Anterior cingulate cortex (tissue), 58 donors: ENCODE measurements at regions not wholly inside any gene's neighbourhood (a gene's known extent, or its start where the extent isn't known, plus 50 kb on each side); places are given as distances from the start of the nearest gene placed in this dataset.

Experiments
- DNase-seq, 58 donors: peaks; one replicate each; lab custom pipeline; 2025; lab: John Stamatoyannopoulos, UW

DNA sequence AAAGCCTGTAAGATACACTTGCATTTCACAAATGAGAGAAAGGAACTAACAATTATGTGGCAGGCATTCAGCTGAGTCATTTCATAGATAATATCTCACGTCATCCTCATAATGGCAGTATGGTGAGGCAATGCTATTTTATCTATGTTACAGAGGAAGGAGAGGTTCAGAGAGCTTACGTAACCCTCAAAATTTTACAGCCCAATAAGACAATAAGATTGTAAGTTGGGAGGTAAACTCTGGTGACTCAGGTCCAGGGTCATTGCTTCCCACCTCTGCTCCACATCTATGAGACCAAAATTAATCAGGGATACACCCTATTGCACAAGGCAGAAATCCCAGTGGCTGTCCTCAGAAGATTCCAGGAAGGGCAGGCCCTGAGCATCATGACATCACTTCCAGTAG lies 309.7 kb downstream of the NSG2 start:
- DNase-seq = no peak

DNA sequence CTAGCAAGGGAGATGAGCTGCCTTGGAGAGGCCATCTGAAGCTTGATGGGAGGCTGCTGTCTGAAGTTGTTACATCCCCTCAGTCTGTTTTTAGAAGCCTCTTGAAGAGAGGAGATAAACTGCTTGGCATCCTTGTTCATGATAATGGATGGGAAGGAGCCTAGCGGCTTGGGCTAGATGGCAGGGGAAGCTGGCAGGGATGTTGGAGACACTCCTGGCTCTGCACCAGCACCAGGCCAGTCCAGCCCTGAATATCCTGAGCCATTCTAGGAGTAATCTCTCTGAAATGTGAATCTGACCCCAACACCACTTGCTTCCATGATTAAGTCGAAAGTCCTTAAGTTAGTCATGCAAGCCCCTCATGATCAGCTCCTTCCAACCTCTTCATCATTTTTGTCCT lies 310.5 kb downstream of the NSG2 start:
- DNase-seq = no peak

DNA sequence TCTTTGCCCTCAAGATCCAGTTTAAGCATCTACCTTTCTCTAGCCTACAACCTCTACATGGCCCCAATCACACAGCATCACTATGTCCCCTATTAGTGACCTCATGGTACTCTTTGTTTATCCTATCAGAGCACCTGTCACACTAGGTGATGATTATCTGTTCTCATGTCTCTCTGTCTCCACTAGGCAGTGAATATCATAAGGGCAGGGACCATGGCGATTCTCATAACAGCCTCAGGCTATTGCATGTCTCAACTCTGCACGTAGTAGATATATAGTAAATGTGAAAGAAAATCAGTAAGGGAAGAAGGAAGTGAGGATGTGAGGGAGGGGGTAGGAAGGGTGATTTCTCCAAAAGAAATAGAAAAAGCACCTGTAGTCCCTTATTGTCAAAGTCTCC lies 311.0 kb downstream of the NSG2 start:
- DNase-seq = no peak

DNA sequence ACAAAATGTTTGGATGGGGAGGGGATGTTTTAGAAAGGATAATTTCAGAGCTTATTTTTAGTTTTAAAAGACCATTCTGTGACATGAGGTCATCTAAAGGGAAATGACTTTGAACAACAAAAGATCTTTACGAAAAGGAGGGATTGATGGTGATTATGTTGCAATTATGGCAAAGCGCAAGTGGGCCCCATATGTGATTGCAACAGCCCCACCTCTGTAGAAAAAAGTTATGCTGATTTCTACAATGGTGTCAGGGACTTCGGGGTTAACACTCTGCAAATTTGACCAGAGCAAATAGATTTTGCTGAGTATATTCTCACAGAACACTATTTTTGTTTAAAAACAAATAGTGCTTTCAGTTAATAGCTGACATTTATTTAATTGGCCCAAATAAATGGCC lies 312.8 kb downstream of the NSG2 start:
- no peak for DNase-seq

DNA sequence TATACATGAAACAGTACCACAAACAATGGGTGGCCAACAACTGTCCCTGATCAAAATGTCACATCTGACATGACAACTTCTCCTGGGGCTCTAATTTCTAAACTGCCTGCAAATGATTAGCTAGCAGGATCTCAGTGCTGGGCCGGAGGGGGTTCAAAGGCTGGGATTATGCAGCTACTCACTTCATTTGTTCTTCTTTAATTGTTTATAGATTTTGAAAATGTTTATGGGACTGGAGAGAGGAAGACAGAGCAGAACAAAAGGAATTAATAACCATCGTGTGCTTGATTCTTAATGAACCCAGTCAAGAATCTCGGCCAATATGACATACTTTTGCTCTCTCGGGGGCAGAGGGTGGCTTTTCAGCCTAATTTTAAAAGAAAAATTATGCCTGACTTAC lies 313.6 kb downstream of the NSG2 start:
- DNase-seq = no peak

DNA sequence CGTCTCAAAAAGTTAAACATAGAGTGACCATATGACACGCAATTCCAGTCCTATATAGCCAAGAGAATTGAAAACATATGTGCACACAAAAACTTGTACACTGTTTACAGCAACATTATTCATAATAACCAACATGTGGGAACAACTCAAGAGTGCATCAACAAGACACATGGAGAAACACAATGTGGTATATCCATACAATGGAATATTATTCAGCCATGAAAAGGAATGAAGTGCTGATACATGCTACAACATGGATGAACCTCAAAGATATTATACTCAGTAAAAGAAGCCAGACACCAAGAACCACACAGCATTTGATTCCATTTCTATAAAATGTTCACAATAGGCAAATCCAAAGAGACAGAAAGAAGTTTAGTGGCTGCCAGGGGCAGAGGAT lies 317.0 kb downstream of the NSG2 start:
- DNase-seq = no peak

DNA sequence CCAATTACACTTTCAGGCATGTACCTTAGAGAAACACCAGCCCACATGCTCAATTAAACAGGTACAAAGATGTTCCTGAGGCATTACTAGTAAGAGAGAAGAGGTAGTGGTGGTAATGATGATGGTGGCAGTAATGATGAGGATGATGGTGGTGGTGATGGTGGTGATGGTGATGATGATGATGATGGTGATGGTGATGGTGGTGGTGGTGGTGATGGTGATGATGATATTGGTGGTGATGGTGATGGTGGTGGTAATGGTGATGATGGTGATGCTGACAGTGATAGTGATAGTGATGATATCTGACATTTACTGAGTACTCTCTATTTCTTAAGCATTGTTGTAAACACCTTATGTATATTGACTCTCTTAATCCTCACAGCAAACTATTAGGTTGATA lies 318.4 kb downstream of the NSG2 start:
- DNase-seq = no peak

DNA sequence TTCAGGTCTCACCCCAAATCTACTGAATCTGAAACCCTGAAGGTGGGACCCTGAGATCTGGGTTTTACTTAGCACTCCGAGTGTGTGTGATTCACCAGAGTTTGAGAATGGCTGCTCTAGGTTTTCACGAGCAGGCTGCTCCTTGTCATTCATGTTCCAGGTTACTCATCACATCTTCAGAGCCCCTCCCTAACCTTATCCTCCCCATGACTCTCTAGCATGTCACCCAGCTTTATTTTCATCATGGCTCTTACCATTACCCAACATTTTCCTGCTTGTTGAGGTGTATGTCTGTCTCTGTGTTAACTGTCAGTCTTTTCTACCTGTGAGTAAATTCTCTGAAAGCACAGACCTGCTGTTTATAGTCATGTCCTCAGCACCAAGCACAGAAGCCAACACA lies 319.2 kb downstream of the NSG2 start:
- DNase-seq = no peak

DNA sequence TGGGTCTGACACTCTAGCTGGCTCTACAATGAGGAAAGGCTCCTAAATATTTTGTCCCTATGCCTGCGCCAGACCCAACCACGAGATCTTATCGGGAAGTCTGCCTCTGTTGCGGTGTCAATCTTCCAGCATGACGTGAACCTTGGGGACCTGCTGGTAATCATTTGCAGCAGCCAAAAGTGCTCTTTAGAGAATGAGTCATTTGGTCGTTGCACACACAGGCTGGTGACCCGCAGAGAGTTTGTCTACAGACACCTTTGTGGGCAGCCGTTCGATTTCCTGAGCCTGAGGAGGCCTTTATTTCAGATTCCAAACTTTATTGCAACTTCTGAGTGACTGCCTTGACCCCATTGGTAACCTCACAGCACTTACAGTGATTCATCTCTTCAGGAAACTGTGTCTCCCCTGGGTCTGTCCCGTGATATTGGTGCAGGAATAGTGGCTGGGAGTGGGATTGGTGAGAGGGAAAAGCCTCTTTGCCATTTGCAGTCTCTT lies 326.1 kb downstream of the NSG2 start:
- no peak for DNase-seq

DNA sequence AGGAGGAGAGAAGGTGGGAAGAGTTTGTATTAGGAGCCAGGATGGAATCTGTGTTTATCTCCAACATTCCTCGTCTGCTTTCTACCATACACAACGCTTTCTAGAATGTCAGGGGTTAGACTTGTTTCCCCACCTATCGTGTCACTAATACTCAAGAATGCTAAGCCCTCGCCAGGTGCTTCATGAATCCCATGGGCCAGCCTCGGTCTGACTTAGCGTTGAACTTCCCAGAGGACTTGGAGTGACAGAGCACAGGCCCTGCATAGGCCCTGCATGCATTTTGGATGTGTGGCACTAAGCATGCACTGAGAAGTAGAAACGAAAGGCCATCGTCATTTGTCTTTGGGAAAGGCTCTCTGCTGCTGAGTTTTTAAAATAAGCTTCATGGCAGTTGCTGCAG lies 328.7 kb downstream of the NSG2 start:
- no peak for DNase-seq

DNA sequence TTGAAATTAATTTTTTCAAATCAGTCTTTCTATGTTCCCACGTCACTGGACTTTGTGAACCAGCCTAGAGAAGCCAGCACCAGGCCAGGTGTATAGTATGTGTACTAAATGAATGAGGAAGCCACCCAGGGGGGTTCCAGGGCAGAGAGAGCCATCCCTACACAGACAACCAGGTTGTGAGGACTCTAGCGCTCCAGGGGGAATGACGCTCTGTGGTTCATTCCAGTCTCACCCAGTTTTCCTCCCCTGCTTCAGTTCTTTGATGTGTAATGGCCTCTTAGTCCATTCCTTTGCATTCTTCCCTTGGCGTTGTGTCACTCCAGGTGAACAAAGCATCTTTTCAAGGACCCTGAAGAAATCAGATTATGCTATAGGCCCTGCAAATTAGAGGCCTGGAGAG lies 330.6 kb downstream of the NSG2 start:
- DNase-seq = no peak

DNA sequence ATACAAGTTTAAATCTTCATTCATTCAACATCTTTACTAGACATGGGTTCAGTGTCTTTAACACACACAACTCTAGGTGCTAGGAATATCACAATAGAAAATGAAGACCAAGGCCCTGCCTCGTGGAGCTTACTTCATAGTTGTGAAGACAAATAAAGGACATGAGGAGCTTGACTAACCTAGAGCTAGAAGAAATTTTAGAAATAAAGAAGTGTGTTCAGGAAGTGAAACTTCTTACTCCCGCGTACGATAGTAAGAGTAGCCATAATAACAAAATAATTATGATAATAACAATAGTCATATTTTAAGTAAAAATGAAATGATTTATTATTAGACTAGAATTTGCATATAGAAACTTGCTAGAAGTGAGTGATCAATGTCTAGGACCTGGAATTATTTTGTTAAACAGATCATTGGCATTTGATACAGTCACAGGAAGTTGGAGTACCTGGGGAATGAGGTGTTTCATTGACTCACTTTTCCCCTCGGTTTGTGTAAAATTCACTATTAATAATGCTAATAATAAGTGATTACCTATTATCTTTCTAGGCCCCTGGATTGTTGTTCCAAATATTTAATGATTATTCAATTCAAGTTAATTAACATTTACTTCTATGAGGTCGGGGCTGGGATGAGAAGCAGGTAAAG lies 331.3 kb downstream of the NSG2 start:
- no peak for DNase-seq

DNA sequence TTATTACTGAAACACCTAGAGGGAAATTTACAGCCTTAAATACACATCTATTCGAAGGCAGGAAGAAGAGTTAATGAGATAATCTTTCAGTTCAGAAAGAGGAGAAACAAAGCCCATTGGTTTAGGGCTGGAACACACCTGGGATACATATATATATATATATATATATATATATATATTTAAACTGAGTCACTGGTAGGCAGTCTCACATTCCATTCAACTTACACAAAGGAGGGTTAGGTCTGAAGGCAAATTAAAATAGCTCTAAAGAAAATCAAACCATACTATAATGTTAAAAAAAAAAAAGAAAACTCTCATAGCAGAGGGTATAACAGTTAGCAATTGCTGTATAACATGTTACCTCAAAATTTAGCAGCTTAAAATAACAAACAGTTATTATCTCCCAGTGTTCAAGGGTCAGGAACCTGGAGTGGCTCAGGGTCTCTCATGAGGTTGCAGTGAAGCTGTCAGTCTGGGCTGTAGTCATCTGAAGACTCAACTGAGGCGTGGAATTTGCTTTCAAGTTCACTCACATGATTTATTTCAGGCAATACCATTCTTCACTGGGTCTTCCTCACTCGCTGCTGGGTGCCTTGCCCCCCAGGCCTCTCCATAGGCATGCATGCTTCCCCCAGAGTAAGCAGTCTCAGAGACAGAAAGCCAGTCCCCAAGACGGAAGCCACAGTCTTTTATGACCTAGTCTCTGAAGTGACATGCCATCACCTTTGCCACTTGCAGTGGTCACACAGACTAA lies 332.8 kb downstream of the NSG2 start:
- DNase-seq = no peak

DNA sequence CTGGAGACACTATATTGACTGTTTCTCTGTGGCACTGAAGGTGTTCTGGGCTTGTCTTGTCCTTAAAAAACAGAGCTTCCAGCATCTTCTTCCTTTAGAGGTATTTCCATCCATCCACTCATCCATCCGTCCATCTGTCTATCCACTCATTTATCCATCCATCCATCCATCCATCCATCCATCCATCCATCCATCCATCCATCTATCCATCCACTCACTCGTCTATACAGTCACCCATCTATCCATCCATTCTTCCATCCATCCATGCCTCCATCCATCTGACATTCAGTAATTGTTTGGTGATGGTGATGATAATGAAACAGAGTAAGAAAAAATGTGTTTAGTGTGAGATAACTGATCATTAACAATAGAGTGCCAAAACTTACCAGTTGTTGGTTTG lies 334.8 kb downstream of the NSG2 start:
- DNase-seq = no peak

DNA sequence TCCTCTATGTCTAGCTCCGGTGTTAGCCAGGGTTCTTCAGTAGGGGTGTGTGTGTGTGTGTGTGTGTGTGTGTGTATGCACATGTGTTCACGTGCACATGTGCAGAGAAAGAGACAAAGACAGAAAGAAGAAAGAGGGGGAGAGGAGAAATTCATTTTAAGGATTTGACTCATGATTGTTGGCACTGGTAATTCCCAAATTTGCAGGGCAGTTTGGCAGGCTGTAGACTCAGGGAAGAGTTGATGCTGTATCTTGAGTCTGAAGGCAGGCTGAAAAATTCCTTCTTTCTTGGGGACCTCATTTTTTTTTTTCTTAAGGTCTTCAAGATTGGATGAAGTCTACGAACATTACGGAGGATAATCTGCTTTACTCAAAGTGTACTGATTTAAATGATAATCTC lies 335.7 kb downstream of the NSG2 start:
- peak in 2 of 58 donors; percentile 1 to 37 for DNase-seq

DNA sequence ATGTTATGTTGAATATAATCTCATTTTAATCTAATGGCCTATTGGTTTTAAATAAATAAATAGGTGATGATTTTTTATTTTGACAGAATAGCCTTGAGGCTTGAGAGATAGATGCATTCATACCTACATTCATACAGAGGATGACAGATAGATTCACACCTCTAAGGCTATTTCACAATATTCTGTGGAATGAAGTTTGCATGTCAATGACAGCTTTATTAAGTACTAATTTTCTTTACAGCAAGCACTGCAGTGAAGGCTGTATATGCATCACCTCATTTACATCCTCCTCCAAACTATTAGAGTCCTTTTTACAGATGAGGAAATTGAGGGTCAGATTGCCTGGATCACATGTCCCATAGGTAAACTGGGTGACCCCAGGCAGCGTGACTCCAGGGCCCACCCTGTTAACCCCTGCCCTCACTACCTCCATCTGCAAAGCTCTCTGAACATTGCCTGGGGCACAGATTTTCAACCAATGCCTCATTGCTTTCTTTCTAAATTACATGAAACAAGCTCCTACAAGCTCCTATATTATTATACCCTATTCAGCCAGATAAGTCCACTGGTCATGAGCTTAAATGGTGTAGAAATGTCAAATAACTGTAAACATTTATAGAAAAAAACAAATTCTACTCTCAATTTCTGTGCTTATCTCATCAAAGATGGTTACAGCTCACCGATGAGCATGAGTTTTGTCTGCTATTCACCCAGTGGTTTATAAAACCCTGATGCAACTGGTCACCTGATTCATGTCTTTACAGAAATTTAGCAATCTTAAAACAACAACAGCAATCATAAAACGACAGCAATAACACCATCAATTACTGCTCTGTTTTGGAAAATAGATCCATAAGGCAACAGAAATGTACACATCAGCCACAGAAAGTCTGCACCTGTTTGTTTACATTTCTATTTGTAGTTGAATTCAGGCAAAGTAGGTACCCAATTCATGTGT lies 338.0 kb downstream of the NSG2 start:
- no peak for DNase-seq

DNA sequence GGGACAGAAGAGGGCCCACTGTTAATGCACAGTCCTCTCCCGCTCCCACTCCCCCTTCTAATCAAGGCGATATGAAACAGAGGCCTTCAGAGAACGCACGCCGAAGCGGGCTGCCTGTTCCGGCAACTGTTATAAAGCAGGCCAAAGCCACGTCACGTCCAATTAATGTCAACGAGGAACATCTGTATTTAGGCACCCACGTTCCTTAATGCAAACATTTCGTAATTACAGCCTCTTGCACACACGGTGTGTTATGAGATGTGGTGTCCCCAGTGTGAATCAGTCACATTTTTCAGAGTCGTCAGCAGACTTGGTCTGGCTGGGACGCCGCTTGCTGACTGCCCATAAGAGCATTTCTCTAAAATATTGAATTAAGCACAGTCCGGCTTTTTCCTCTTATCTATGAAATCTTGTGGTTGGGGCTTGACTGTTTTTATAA lies 339.0 kb downstream of the NSG2 start:
- no peak for DNase-seq

DNA sequence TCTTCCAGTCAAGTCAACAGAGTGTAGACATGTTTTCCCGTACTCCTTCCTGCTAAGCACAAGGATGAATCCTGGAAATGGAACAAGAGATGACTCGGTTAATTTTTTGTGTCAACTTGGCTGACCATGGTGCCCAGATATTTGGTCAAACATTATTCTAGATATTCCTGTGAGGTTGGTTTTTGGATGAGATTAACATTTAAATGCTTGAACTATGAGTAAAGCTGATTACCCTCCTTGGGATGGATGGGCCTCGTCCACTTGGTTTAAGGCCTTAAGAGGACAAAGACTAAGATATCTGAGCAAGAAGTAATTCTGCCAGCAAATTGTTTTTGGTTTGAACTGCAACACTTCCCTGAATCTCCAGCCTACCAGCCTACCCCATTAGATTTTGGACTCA lies 338.1 kb upstream of the MSX2 start:
- DNase-seq = no peak

DNA sequence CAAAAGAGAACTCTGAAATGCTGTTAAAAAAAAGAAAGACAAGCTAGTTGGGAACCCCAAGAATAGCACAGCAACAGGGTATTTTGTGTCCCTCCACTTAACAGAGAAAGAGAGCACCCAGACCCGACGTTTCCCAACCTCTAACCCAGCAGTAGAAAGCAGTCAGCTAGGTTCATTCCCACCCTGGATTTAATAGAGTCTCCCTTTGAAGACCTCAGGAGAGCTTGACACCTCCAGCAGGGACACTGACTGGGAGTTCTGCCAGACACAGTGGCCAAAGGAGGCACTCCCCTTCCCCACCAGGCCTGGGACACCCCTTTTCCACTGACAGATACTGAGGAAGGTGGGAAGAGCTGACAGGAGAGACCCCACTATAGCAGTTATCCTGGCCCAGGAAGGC lies 337.5 kb upstream of the MSX2 start:
- DNase-seq = no peak

DNA sequence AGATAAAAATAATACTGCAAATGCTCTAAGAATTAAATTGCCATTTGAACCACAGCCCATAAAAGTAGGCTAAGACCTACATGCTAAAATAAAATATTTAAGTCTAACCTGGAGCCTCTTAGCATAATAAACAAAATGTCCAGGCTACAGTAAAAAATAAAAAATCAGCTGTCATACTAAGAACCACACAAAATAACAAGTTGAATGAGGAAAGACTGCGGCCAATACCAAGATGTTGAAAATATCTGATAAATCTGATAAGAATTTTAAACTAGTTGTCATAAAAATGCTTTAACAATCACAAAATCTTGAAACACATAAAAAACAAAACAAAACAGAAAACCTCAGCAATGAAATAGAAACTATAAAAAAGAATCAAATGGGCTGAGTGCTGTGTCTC lies 336.9 kb upstream of the MSX2 start:
- DNase-seq = no peak

DNA sequence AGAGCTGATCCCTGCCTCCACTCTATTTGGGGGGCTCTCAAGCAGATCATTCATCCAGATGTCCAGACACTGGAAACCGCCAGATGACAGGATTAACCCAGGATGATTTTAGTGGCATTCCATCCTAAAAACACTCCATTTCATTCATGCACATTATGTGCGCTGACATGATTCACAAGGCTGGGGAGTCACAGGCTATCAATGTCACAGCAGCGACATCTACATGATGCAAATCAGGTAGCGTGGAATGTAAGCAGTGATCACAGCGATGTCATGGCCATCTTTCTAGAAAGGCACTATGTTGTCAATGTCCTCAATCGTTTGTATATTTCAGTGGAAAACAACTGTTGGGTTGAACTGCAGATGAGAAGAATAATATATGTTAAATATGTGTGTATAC lies 331.5 kb upstream of the MSX2 start:
- no peak for DNase-seq
